Endodermal cell (in vitro differentiated cells): ENCODE measurements at regions not wholly inside any gene's neighbourhood (a gene's known extent, or its start where the extent isn't known, plus 50 kb on each side); places are given as distances from the start of the nearest gene placed in this dataset.

Source experiments
- DNase-seq: peaks from one replicate; pipeline ENCODE4 v3.0.0-alpha.2; 2017
- H3K27ac ChIP-seq: 2 replicates; pipeline ENCODE4 v1.5.1; 2013; ENCODE audit warnings: mild to moderate bottlenecking, low read depth, low read length, moderate library complexity
- H3K27me3 ChIP-seq: 2 replicates; pipeline ENCODE4 v1.6.1; 2013; ENCODE audit warnings: mild to moderate bottlenecking, low read length, moderate library complexity; ENCODE audit not compliant: insufficient read depth, control insufficient read depth, poor library complexity, severe bottlenecking
- H3K36me3 ChIP-seq: 2 replicates; pipeline ENCODE4 v1.7.0; 2013; ENCODE audit warnings: mild to moderate bottlenecking, low read length, moderate library complexity; ENCODE audit not compliant: control insufficient read depth, insufficient read depth
- H3K4me1 ChIP-seq: one replicate; pipeline ENCODE4 v1.7.0; 2013; ENCODE audit warnings: low read length; ENCODE audit not compliant: control insufficient read depth, insufficient read depth
- H3K4me3 ChIP-seq: 2 replicates; pipeline ENCODE4 v1.5.1; 2013; ENCODE audit warnings: mild to moderate bottlenecking, low read length, moderate library complexity
- H3K9ac ChIP-seq: 2 replicates; pipeline ENCODE4 v1.6.1; 2013; ENCODE audit warnings: mild to moderate bottlenecking, low read length, moderate library complexity; ENCODE audit not compliant: poor library complexity, severe bottlenecking; ENCODE audit errors: extremely low read depth
- H3K9me3 ChIP-seq: 2 replicates; pipeline ENCODE4 v1.6.1; 2013; ENCODE audit warnings: mild to moderate bottlenecking, low read length, moderate library complexity; ENCODE audit not compliant: control insufficient read depth
- H3K27ac Mint-ChIP-seq: 2 replicates; pipeline ENCODE4 v1.8.0; 2020; ENCODE audit warnings: mixed read lengths
- H3K27me3 Mint-ChIP-seq: 2 replicates; pipeline ENCODE4 v1.8.0; 2021; ENCODE audit warnings: mild to moderate bottlenecking, mixed read lengths; ENCODE audit not compliant: insufficient read depth
- H3K36me3 Mint-ChIP-seq: 2 replicates; pipeline ENCODE4 v1.8.0; 2020; ENCODE audit warnings: low read depth, mixed read lengths
- H3K4me1 Mint-ChIP-seq: 2 replicates; pipeline ENCODE4 v1.8.0; 2020; ENCODE audit warnings: mixed read lengths
- H3K4me3 Mint-ChIP-seq: 2 replicates; pipeline ENCODE4 v1.8.0; 2020; ENCODE audit warnings: mild to moderate bottlenecking, moderate library complexity, mixed read lengths
- H3K9me3 Mint-ChIP-seq: 2 replicates; pipeline ENCODE4 v1.8.0; 2020; ENCODE audit warnings: mild to moderate bottlenecking, mixed read lengths
- CTCF ChIP-seq: fragments of 200-600 bp; sonication (generic); conservative IDR thresholded peaks from 2 replicates; pipeline ENCODE4 v1.5.0; 2021; ENCODE audit warnings: antibody characterized with exemption, mild to moderate bottlenecking
- WGBS, 2 experiments: methylation state at CpG; one replicate each; pipeline versions ENCODE4 v1.1.5 to v1.1.7; 2013; ENCODE audit warnings: missing lambda C conversion rate in 2 of 2, mixed read lengths in 1 of 2; ENCODE audit not compliant: insufficient coverage in 1 of 2, insufficient read length in 1 of 2; 5-methylcytosine and 5-hydroxymethylcytosine counted together

- H3K4me3 ChIP-seq, result no peak overlapping the region
- H3K4me1 Mint-ChIP-seq, result no peaks in the 10 kb centered on the region
- H3K4me3 Mint-ChIP-seq, result no peak overlapping the region
- H3K27ac ChIP-seq, result no peak overlapping the region
- 92 to 94% methylated on average over 2 to 3 of the region's 3 CpGs for WGBS, 2 experiments
- no peaks in the 10 kb centered on the region for H3K36me3 Mint-ChIP-seq
- TF ChIP-seq CTCF, result no peak
- no peaks in the 10 kb centered on the region for H3K27me3 ChIP-seq
- no peaks in the 10 kb centered on the region for H3K9me3 ChIP-seq
- H3K4me1 ChIP-seq, result no peaks in the 10 kb centered on the region
- H3K27me3 Mint-ChIP-seq, result no peaks in the 10 kb centered on the region
- H3K9ac ChIP-seq, result no peak overlapping the region
- no peaks in the 10 kb centered on the region for H3K9me3 Mint-ChIP-seq
- DNase-seq, result no peak
- no peak overlapping the region for H3K27ac Mint-ChIP-seq
- H3K36me3 ChIP-seq, result no peaks in the 10 kb centered on the region
Observed at GRCh38 chr4:137129441-137129840, 402.9 kb downstream of the PCDH18 start.

GRCh38 chr4:137125011-137125410 lies 407.3 kb downstream of the PCDH18 start:
- no peak for DNase-seq
- Histone ChIP-seq H3K9me3 (no peaks in the 10 kb centered on the region), H3K4me3 (no peak overlapping the region), H3K4me1 (no peaks in the 10 kb centered on the region), H3K27me3 (no peaks in the 10 kb centered on the region), H3K36me3 (no peaks in the 10 kb centered on the region), H3K9ac (no peak overlapping the region), H3K27ac (no peak overlapping the region)
- no peak for TF ChIP-seq CTCF
- H3K27ac Mint-ChIP-seq, result no peak overlapping the region
- WGBS, 2 experiments, result 87% methylated on average over 3 of the region's 3 CpGs
- H3K9me3 Mint-ChIP-seq, result no peaks in the 10 kb centered on the region
- no peaks in the 10 kb centered on the region for H3K36me3 Mint-ChIP-seq
- H3K4me3 Mint-ChIP-seq, result no peak overlapping the region
- no peaks in the 10 kb centered on the region for H3K27me3 Mint-ChIP-seq
- no peaks in the 10 kb centered on the region for H3K4me1 Mint-ChIP-seq

- Mint-ChIP-seq H3K9me3 (no peaks in the 10 kb centered on the region), H3K36me3 (no peaks in the 10 kb centered on the region), H3K27ac (no peak overlapping the region), H3K27me3 (no peaks in the 10 kb centered on the region), H3K4me3 (no peak overlapping the region), H3K4me1 (no peaks in the 10 kb centered on the region)
- Histone ChIP-seq H3K9ac (no peak overlapping the region), H3K27me3 (no peaks in the 10 kb centered on the region), H3K9me3 (no peaks in the 10 kb centered on the region), H3K4me1 (no peaks in the 10 kb centered on the region), H3K27ac (no peak overlapping the region), H3K4me3 (no peak overlapping the region), H3K36me3 (no peaks in the 10 kb centered on the region)
- peak; percentile 79 for TF ChIP-seq CTCF
- 58 to 81% methylated on average over 3 to 4 of the region's 5 CpGs for WGBS, 2 experiments
- no peak for DNase-seq
Observed at GRCh38 chr4:137124278-137124932, 407.9 kb downstream of the PCDH18 start.
